PFSK-1 (cell line): ENCODE measurements at regions not wholly inside any gene's neighbourhood (a gene's known extent, or its start where the extent isn't known, plus 50 kb on each side); places are given as distances from the start of the nearest gene placed in this dataset.

Experiments
- POLR2AphosphoS5 ChIP-seq: IDR thresholded peaks from 2 replicates; pipeline ENCODE4 v1.6.1; 2012; ENCODE audit warnings: low read depth, mild to moderate bottlenecking, control low read depth, low read length, moderate library complexity
- SIN3A ChIP-seq: IDR thresholded peaks from 2 replicates; pipeline ENCODE4 v1.6.1; 2012; ENCODE audit warnings: mild to moderate bottlenecking, low read length, moderate library complexity, borderline replicate concordance; ENCODE audit not compliant: insufficient read depth
- TAF1 ChIP-seq: IDR thresholded peaks from 2 replicates; pipeline ENCODE4 v1.6.1; 2012; ENCODE audit warnings: low read length, control low read depth, borderline replicate concordance; ENCODE audit not compliant: insufficient read depth
- TF ChIP-seq, protein P1 (sequence below), 2 experiments: IDR thresholded peaks; 2 replicates each; pipeline versions ENCODE4 v1.6.1 to v1.8.0; 2011 to 2012; ENCODE audit warnings: low read depth in 2 of 2, low read length in 2 of 2, control low read depth in 1 of 2, inconsistent platforms in 1 of 2, mild to moderate bottlenecking in 1 of 2, moderate library complexity in 1 of 2; ENCODE audit not compliant: insufficient read depth in 1 of 2

DNA sequence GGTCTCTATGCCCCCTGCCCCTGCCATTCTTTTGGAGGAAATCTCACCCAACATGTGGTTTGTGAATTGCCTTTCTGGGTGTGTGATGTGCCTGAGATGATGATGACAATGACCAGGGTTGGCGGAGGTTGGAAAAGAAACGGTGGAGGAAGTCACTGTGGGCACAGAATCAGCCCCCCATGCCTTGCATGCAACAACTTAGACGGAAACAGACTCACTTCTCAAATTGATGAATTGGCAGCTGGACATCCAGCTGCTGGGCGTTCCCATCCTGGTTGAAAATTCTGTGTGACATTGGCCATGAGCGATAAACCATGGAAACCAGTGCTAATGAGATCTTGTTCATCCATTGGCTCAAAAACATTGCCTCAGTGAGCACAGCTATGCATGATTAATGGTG is 95.8 kb upstream of the LY86 start:
- TF ChIP-seq SIN3A, result no peak
- TF ChIP-seq POLR2AphosphoS5, result no peak
- TF ChIP-seq, protein P1, sequence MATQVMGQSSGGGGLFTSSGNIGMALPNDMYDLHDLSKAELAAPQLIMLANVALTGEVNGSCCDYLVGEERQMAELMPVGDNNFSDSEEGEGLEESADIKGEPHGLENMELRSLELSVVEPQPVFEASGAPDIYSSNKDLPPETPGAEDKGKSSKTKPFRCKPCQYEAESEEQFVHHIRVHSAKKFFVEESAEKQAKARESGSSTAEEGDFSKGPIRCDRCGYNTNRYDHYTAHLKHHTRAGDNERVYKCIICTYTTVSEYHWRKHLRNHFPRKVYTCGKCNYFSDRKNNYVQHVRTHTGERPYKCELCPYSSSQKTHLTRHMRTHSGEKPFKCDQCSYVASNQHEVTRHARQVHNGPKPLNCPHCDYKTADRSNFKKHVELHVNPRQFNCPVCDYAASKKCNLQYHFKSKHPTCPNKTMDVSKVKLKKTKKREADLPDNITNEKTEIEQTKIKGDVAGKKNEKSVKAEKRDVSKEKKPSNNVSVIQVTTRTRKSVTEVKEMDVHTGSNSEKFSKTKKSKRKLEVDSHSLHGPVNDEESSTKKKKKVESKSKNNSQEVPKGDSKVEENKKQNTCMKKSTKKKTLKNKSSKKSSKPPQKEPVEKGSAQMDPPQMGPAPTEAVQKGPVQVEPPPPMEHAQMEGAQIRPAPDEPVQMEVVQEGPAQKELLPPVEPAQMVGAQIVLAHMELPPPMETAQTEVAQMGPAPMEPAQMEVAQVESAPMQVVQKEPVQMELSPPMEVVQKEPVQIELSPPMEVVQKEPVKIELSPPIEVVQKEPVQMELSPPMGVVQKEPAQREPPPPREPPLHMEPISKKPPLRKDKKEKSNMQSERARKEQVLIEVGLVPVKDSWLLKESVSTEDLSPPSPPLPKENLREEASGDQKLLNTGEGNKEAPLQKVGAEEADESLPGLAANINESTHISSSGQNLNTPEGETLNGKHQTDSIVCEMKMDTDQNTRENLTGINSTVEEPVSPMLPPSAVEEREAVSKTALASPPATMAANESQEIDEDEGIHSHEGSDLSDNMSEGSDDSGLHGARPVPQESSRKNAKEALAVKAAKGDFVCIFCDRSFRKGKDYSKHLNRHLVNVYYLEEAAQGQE (IDR thresholded peaks at IDR 0.05; ENCODE audit: insufficient read depth in 1 of 2, low read depth in 2 of 2, low read length in 2 of 2), result no peak
- no peak for TF ChIP-seq TAF1
